UCSD-AML1 (cell line): ENCODE measurements at regions not wholly inside any gene's neighbourhood (a gene's known extent, or its start where the extent isn't known, plus 50 kb on each side); places are given as distances from the start of the nearest gene placed in this dataset.

ENCODE experiments used
- DNase-seq: peaks from one replicate; lab custom pipeline; 2025; ENCODE audit not compliant: unreplicated experiment; lab: John Stamatoyannopoulos, UW

DNA sequence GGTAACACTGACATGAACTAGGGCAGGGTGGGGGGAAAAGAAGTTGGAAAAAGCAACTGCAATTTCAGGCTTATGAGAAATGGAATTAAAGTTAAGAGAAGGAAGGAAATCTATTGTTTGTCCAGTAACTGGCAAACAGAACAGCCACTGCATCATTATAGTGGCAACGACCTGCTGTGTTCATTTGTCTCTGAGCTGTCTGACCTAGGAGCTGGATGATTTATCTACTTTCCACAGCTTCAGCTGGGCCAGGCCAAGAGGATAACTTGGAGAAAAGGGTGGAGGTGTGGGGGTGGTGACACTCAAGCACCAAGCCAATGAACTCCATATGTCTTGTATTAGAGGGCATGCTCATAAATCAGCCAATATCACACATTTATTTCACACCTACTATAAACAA, 291.5 kb upstream of the KLHL29 start:
- DNase-seq, result no peak

- DNase-seq, result no peak
Observed at GRCh38 chr2:23096906-23097602, 287.9 kb upstream of the KLHL29 start.

DNA sequence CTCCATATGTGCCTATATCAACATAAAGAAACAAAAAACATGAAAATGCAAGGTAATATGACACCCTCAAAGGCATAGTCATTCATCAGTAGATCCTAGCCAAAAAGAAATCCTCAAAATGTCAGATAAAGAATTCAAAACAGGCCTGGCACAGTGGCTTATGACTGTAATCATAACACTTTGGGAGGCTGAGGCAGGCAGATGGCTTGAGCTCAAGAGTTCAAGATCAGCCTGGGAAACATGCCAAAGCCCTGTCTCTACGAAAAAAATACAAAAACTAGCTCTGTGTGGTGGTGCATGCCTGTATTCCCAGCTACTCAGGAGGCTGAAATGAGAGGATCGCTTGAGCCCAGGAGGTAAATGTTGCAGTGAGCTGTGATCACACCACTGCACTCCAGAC, 284.6 kb upstream of the KLHL29 start:
- no peak for DNase-seq

DNA sequence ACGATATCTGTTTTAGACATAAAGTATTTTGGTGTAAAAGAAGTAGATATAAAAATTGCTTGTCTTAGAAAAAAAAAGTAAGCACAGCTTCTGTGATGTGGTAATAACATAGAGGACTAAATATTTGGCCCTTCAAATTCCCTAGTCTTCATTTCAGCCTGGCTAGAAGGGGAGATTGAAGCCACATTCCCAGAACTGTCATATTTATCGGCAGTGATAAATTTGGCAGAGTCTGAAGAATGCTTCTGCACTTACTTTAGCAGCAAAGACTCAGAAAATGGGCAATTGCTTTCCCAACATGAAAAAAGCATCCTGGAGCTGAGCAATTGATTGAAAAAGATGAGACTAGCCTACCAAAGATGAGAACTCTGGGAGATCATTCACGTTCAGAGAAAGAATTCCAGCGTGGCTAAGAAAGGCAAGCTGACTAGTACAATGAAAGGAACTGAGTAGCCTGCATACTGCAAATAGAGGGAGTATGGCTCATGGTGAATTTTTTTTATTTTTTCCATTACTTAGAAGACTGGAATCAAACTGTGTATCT, 278.7 kb upstream of the KLHL29 start:
- no peak for DNase-seq

DNA sequence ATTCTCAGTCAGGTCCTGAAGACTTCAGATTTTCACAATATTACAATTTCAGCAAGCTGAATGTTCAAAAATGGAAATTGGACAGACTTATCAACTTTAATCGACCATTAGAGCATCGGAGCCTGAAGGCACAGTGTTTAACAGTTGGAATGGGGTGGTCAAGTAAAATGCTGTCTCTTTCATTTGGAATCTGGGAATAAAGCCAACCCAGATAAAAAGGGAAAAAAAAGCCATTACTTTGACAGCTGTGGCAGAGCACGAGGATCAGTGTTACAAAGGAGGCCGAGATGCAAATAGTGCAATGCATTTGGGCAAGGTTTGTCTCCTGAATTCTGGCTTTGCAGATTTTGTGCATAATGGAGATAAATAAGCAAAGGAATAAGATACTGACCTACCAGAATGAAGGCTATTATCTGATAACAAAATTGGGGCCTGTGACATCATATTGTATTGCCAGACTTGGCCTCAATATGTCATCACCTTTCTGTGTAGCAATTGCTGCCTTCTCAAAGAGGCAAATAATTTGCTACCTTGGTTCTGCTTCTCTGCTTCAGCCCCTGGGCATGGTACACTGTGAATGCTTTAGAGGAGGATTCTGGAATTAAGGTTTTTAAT, 277.5 kb upstream of the KLHL29 start:
- DNase-seq, result no peak

GRCh38 chr2:23111263-23111662, 273.7 kb upstream of the KLHL29 start:
- DNase-seq, result no peak

- DNase-seq, result no peak
Observed at GRCh38 chr2:23112517-23112916, 272.5 kb upstream of the KLHL29 start.

DNA sequence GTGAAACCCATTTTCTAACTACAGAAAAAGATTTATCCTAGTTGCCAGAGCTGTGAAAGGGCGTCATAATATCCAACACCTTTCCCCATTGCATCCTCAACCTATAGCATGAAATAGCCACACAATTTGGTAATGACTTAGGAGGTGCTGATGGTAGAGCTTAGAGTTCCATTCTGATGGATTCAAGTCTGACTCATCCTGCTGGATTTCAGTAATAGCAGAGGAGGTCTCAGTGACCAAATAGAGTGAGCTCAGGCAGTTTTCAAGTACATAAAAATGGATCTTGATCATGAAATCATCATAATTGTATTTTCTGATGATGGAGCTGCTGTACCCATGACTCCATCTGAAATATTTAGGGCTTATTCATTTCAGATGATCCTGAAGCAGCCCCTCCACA, 270.7 kb upstream of the KLHL29 start:
- no peak for DNase-seq

GRCh38 chr2:23118313-23118712, 266.7 kb upstream of the KLHL29 start:
- no peak for DNase-seq

DNA sequence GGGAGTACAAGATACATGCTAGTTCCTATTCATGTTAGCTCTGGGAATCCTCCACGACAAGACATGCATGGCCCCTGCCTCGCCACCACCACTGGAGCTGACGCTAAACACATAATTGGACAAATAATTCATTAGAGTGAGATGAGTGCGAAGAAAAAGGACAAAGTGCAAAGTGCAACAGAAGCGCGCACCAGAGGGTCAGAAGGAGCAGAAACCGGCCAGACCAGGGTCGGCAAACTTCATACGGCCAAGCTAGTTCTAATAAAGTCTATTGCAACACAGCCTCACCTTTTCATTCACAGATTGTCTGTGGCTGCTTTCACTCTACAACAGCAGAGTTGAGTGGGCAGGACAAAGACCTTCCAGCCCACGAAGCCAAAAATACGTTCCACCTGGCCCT, 266.1 kb upstream of the KLHL29 start:
- no peak for DNase-seq

DNA sequence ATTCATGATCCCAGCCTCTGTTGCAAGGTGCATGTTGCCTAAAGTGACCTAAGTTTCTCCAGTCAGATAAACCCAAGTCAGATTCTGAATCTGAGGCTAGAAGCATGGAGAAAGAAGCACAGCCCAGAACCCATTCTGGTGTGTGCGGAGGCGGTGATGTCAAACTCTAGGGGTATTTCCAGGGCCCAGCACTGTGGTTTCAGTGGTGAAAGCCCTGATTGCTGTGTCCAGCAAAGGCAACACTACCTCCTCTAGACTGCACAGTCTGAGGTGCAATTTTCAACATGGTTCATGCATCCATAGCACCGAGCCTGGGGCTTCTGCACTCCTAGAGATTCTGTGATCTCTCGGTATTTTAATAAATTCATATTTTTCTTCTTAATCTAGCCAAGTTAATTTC, 264.8 kb upstream of the KLHL29 start:
- no peak for DNase-seq

GRCh38 chr2:23121968-23122648, 262.9 kb upstream of the KLHL29 start:
- no peak for DNase-seq

DNA sequence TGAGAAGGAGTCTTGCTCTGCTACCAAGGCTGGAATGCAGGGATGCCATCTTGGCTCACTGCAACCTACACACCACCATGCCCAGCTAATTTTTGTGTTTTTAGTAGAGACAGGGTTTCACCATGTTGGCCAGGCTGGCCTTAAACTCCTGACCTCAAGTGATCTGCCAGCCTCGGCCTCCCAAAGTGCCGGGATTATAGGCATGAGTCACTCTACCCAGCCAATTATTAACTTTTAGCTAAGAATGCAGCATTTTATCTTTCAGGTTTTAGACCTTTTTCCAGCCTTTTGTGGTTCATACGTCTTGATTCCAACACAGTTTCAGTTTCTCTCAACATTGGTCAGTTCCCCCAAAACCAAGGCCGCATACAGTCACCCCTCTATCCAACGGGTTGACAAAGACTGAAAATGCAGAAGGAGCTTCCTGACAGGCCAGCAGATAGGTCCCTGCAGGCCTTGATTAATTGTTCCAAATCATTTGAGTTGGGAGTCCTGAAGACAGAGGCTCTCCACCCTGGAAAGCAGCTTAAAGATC, 262.2 kb upstream of the KLHL29 start:
- DNase-seq, result no peak

DNA sequence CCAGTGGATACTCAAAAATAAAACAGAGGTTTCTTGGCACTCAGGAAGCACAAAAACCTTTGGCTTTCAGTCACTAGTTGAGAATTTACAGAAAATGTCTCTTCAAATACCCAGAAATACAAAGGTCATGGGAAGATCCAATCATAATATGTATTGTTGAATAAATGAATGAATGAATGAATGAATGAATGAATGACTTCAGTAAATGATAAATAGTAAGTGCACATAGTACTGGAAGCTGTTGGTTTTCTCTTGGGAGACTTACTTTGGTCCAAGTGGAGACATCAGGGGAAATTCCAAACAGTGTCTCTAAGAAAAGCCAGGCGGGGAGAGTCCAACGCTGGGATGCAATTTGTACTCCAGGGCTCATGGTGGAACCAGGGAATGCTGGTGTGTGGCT, 261.3 kb upstream of the KLHL29 start:
- DNase-seq, result no peak

- no peak for DNase-seq
Observed at GRCh38 chr2:23124214-23124750, 260.7 kb upstream of the KLHL29 start.

GRCh38 chr2:23127465-23127864, 257.5 kb upstream of the KLHL29 start:
- DNase-seq, result no peak

GRCh38 chr2:23128684-23129292, 256.2 kb upstream of the KLHL29 start:
- DNase-seq, result no peak

DNA sequence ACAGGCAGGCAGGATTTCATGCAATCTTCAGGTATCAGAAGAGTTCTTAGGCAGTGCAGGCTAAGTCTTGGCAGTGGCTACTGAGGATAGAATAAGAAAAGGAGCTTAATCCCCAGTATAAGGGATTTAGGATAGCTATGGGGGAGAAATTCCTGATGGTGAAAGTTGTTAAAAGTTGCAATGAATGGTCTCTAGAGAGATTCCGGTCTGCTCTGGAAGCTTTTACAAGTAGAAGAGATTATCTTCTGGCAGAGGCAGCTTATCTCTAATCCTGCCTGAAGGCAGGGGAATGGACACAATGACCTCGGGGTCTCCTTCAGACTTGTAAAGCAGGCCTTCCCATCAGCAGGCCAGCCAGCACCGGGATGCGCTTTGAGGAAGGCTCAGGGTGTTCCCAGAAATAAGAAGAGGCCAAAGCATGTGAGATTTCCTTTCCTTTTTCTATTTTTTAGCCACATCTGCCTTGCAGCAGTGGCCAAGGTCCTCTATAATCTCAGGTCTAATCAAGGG, 253.9 kb upstream of the KLHL29 start:
- no peak for DNase-seq

DNA sequence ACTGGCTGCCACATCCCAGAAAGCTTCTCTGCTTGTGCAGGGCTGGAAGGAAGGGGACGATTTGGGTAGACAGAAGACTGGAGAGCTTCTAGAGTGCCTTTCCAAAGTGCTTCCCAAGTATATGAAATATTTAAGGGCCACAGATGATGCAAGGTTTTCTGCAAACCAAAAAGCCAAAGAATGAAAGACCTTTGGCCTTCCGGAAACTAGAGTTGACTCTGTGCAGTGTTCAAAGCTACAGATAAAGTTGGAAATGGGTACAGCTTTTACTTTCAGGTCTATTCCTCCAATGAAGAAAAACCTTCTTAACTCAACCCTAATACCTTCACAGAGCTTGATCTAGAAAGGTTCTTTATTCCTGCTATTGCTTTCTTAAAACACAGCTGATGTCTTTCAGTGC, 253.0 kb upstream of the KLHL29 start:
- no peak for DNase-seq

DNA sequence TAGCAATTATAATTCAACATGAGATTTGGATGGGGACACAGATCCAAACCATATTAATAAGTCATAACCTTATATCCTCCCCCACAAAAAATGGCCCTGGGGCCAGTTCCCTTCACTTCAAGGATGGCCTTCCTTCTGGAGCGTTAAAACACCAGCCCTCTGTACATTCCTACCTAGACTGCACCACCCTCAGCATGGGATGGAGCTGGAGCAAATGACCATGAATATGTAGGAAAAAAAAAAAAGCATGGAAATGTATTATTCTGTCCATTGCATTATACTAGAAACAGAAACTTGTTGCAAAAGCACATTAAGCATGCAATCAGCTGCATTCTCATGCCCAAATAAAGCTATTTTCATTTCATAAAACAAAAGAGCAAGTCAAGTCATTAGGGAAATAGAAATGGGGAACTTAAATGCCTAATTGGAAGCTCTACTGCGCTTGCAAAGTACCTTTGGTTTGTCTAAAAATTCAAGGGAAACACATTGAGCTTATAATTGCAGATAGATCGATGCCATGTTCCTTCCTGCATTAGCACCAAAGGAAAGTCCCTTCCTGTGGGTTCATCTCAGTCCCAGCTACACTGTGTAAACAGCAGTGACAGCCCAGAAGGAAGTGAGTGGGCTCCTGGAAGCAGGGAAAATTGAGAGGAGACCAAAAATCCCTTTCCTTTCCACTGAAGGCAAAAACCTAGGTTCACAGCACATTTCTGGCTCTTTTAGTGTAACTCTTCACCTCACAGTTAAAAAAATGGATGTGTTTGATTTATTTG, 252.0 kb upstream of the KLHL29 start:
- no peak for DNase-seq
